PC-3 (cell line): ENCODE measurements at regions not wholly inside any gene's neighbourhood (a gene's known extent, or its start where the extent isn't known, plus 50 kb on each side); places are given as distances from the start of the nearest gene placed in this dataset.

Source experiments
- CTCF ChIP-seq: fragments of 300-600 bp; sonication (generic); conservative IDR thresholded peaks from 2 replicates; pipeline ENCODE4 v1.5.1; 2017; ENCODE audit warnings: antibody characterized with exemption, low read depth, mild to moderate bottlenecking, low read length
- EZH2phosphoT487 ChIP-seq: fragments of 300-600 bp; sonication (generic); IDR thresholded peaks from 2 replicates; pipeline ENCODE4 v1.6.1; 2018; ENCODE audit warnings: mild to moderate bottlenecking, antibody characterized with exemption, low read length, borderline replicate concordance

- no peak for TF ChIP-seq CTCF
- no peak for TF ChIP-seq EZH2phosphoT487
Measured at GRCh38 chr6:119540417-119540816, 190.9 kb upstream of the MAN1A1 start.
